ENCODE measurements at regions not wholly inside any gene's neighbourhood (a gene's known extent, or its start where the extent isn't known, plus 50 kb on each side); places are given as distances from the start of the nearest gene placed in this dataset.

- DNase-seq (ENCODE audit: low read depth, low spot score), result no peak
- H3K36me3 ChIP-seq (ENCODE audit: insufficient read depth, low read length), result no peaks in the 10 kb centered on the region
- no peak overlapping the region for H3K9ac ChIP-seq (ENCODE audit: insufficient read length)
- H3K4me3 ChIP-seq, result no peak overlapping the region
- TF ChIP-seq EZH2 (IDR thresholded peaks at IDR 0.05), result no peak
- H3K9me3 ChIP-seq (ENCODE audit: low read depth, low read length), result no peaks in the 10 kb centered on the region
- no peak overlapping the region for H3K27ac ChIP-seq
These were observed 409.6 kb downstream of the GPAM start for GRCh38 chr10:111773950-111774349.

GRCh38 chr10:111774486-111774885 lies 409.1 kb downstream of the GPAM start:
- Histone ChIP-seq H3K9ac (ENCODE audit: insufficient read length) (no peak overlapping the region), H3K4me3 (no peak overlapping the region), H3K27ac (no peak overlapping the region), H3K9me3 (ENCODE audit: low read depth, low read length) (no peaks in the 10 kb centered on the region), H3K36me3 (ENCODE audit: insufficient read depth, low read length) (no peaks in the 10 kb centered on the region)
- no peak for TF ChIP-seq EZH2 (IDR thresholded peaks at IDR 0.05)
- no peak for DNase-seq (ENCODE audit: low read depth, low spot score)

GRCh38 chr10:111784436-111784835 lies 399.1 kb downstream of the GPAM start:
- no peak for TF ChIP-seq FOXP2 (optimal IDR thresholded peaks at IDR 0.05; ENCODE audit: control extremely low read depth, extremely low read length, insufficient read depth)
- TF ChIP-seq POLR2AphosphoS5 (IDR thresholded peaks at IDR 0.05; ENCODE audit: borderline replicate concordance, low read depth, low read length), result no peak
- no peak for TF ChIP-seq EZH2 (IDR thresholded peaks at IDR 0.05)
- Histone ChIP-seq H3K27ac (no peak overlapping the region), H3K4me3 (no peak overlapping the region), H3K9ac (ENCODE audit: insufficient read length) (no peak overlapping the region), H3K9me3 (ENCODE audit: low read depth, low read length) (no peaks in the 10 kb centered on the region), H3K36me3 (ENCODE audit: insufficient read depth, low read length) (no peaks in the 10 kb centered on the region)
- no peak for DNase-seq (ENCODE audit: low read depth, low spot score)

- H3K27ac ChIP-seq, result no peak overlapping the region
- no peak overlapping the region for H3K4me3 ChIP-seq
These were observed 398.6 kb downstream of the GPAM start for GRCh38 chr10:111784946-111785465.

GRCh38 chr10:111785921-111786320 lies 397.6 kb downstream of the GPAM start:
- Histone ChIP-seq H3K4me3 (no peak overlapping the region), H3K9me3 (ENCODE audit: low read depth, low read length) (no peaks in the 10 kb centered on the region), H3K9ac (ENCODE audit: insufficient read length) (no peak overlapping the region), H3K36me3 (ENCODE audit: insufficient read depth, low read length) (no peaks in the 10 kb centered on the region), H3K27ac (no peak overlapping the region)
- no peak for DNase-seq (ENCODE audit: low read depth, low spot score)
- TF ChIP-seq FOXP2 (optimal IDR thresholded peaks at IDR 0.05; ENCODE audit: control extremely low read depth, extremely low read length, insufficient read depth) (no peak), POLR2AphosphoS5 (IDR thresholded peaks at IDR 0.05; ENCODE audit: borderline replicate concordance, low read depth, low read length) (no peak), EZH2 (IDR thresholded peaks at IDR 0.05) (no peak)

More at GRCh38 chr10:111784946-111785465, 398.6 kb downstream of the GPAM start:
- TF ChIP-seq EZH2 (IDR thresholded peaks at IDR 0.05) (no peak), POLR2AphosphoS5 (IDR thresholded peaks at IDR 0.05; ENCODE audit: borderline replicate concordance, low read depth, low read length) (no peak), FOXP2 (optimal IDR thresholded peaks at IDR 0.05; ENCODE audit: control extremely low read depth, extremely low read length, insufficient read depth) (no peak)
- H3K9ac ChIP-seq (ENCODE audit: insufficient read length), result no peak overlapping the region
- no peaks in the 10 kb centered on the region for H3K36me3 ChIP-seq (ENCODE audit: insufficient read depth, low read length)
- H3K9me3 ChIP-seq (ENCODE audit: low read depth, low read length), result no peaks in the 10 kb centered on the region
- DNase-seq (ENCODE audit: low read depth, low spot score), result no peak

- Histone ChIP-seq H3K9ac (ENCODE audit: insufficient read length) (no peak overlapping the region), H3K9me3 (ENCODE audit: low read depth, low read length) (no peaks in the 10 kb centered on the region), H3K4me3 (no peak overlapping the region), H3K27ac (no peak overlapping the region), H3K36me3 (ENCODE audit: insufficient read depth, low read length) (no peaks in the 10 kb centered on the region)
- no peak for DNase-seq (ENCODE audit: low read depth, low spot score)
- TF ChIP-seq FOXP2 (optimal IDR thresholded peaks at IDR 0.05; ENCODE audit: control extremely low read depth, extremely low read length, insufficient read depth), result no peak
These were observed 393.7 kb downstream of the GPAM start for GRCh38 chr10:111789821-111790220.

- H3K9me3 ChIP-seq (ENCODE audit: low read depth, low read length), result no peaks in the 10 kb centered on the region
- no peak overlapping the region for H3K4me3 ChIP-seq
- no peak overlapping the region for H3K27ac ChIP-seq
- no peak overlapping the region for H3K9ac ChIP-seq (ENCODE audit: insufficient read length)
- no peak for DNase-seq (ENCODE audit: low read depth, low spot score)
- no peak for TF ChIP-seq EZH2 (IDR thresholded peaks at IDR 0.05)
- no peak for TF ChIP-seq FOXP2 (optimal IDR thresholded peaks at IDR 0.05; ENCODE audit: control extremely low read depth, extremely low read length, insufficient read depth)
- TF ChIP-seq POLR2AphosphoS5 (IDR thresholded peaks at IDR 0.05; ENCODE audit: borderline replicate concordance, low read depth, low read length), result no peak
- H3K36me3 ChIP-seq (ENCODE audit: insufficient read depth, low read length), result no peaks in the 10 kb centered on the region
These were observed 381.7 kb downstream of the GPAM start for GRCh38 chr10:111801841-111802240.

GRCh38 chr10:111804781-111805180 lies 378.8 kb downstream of the GPAM start:
- TF ChIP-seq FOXP2 (optimal IDR thresholded peaks at IDR 0.05; ENCODE audit: control extremely low read depth, extremely low read length, insufficient read depth) (no peak), EZH2 (IDR thresholded peaks at IDR 0.05) (no peak), POLR2AphosphoS5 (IDR thresholded peaks at IDR 0.05; ENCODE audit: borderline replicate concordance, low read depth, low read length) (no peak)
- DNase-seq (ENCODE audit: low read depth, low spot score), result no peak
- Histone ChIP-seq H3K36me3 (ENCODE audit: insufficient read depth, low read length) (no peaks in the 10 kb centered on the region), H3K4me3 (no peak overlapping the region), H3K27ac (no peak overlapping the region), H3K9me3 (ENCODE audit: low read depth, low read length) (no peaks in the 10 kb centered on the region), H3K9ac (ENCODE audit: insufficient read length) (no peak overlapping the region)

GRCh38 chr10:111811517-111811916 lies 372.0 kb downstream of the GPAM start:
- Histone ChIP-seq H3K27ac (no peak overlapping the region), H3K36me3 (ENCODE audit: insufficient read depth, low read length) (no peaks in the 10 kb centered on the region), H3K9ac (ENCODE audit: insufficient read length) (no peak overlapping the region), H3K4me3 (no peak overlapping the region), H3K9me3 (ENCODE audit: low read depth, low read length) (no peaks in the 10 kb centered on the region)
- DNase-seq (ENCODE audit: low read depth, low spot score), result no peak
- TF ChIP-seq POLR2AphosphoS5 (IDR thresholded peaks at IDR 0.05; ENCODE audit: borderline replicate concordance, low read depth, low read length), result no peak
- no peak for TF ChIP-seq EZH2 (IDR thresholded peaks at IDR 0.05)
- no peak for TF ChIP-seq FOXP2 (optimal IDR thresholded peaks at IDR 0.05; ENCODE audit: control extremely low read depth, extremely low read length, insufficient read depth)
